Daoy (cell line): ENCODE measurements at regions not wholly inside any gene's neighbourhood (a gene's known extent, or its start where the extent isn't known, plus 50 kb on each side); places are given as distances from the start of the nearest gene placed in this dataset.
"Not testable (repeated sequence)": the region's sequence is repeated elsewhere in the genome, so short reads cannot be mapped to it uniquely, and the experiment has no call there.

Experiments
- DNase-seq: peaks from one replicate; pipeline ENCODE4 v3.0.0-alpha.2; 2015; ENCODE audit warnings: low read depth

- DNase-seq, result not testable (repeated sequence)
Observed at GRCh38 chr1:24268555-24268954, 50.6 kb upstream of the GRHL3 start.

DNA sequence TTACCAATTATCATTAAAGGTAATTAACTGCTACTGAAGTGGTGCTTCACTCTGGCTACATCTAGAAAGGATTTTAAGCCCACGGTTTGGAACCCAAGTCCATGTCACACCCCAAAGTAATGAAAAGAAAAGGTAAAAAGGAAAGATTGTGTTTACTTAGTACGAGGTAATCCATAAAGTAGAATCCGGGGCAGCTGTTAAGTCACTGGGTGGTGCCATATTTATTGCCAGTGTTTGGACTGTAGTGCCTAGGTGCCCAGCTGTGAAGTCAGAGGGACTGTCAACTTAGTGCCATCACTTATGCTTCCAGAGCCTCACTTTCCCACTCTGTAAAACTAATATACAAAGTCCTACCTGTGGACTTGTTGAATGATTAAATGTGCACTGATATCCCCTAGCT lies 52.2 kb upstream of the GRHL3 start:
- no peak for DNase-seq

- DNase-seq, result peak; percentile 98
Observed at GRCh38 chr1:24266398-24266941, 52.7 kb upstream of the GRHL3 start.

DNA sequence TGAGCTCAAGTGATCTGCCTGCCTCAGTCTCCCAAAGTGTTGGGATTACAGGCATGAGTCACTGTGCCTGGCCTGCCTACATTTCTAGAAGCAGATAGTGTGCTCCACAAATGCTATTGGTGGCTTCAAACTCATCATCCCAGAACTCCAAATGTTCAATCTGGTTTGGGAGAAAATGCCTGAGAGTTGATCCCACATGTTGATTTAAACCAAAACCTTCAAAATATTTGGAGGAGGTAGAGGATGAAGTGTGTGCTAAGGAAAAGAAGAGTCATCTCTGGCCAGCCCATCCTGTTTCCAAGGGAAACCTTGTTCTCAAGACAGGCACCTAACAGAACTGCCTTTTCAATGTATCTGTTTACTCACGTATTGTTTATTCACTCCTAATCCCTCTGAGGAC lies 55.4 kb upstream of the GRHL3 start:
- DNase-seq, result no peak

DNA sequence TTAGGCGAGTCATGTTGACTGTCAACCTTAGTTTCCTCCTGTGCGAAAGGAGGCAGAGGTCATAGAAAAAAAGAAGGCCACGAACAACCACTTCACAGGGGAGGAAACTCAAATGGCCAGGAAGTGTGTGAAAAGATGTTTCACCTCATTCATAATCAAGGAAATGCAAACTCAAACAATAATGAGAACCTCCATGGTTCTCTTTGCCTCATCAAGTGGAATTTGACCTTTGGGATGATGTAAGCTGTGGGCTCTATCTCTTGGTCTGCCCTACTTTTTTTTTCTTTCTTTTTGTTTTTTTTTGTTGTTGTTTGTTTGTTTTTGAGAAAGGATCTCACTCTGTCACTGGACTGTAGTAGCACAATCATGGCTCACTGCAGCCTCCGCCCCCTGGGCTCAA lies 55.9 kb upstream of the GRHL3 start:
- no peak for DNase-seq

DNA sequence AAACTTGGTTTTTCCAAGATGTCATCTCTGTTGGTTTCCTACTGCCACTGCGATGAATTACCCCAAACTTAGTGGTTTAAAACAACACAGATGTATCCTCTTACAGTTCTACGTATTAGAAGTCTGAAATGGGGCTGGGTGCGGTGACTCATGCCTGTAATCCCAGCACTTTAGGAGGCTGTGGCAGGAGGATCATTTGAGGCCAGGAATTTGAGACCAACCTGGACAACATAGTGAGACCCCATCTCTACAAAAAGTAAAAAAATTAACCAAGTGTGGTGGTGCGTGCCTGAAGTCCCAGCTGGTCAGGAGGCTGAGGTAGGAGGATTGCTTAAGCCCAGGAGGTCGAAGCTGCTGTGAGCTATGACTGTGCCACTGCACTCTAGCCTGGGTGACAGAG lies 57.2 kb upstream of the GRHL3 start:
- no peak for DNase-seq

DNA sequence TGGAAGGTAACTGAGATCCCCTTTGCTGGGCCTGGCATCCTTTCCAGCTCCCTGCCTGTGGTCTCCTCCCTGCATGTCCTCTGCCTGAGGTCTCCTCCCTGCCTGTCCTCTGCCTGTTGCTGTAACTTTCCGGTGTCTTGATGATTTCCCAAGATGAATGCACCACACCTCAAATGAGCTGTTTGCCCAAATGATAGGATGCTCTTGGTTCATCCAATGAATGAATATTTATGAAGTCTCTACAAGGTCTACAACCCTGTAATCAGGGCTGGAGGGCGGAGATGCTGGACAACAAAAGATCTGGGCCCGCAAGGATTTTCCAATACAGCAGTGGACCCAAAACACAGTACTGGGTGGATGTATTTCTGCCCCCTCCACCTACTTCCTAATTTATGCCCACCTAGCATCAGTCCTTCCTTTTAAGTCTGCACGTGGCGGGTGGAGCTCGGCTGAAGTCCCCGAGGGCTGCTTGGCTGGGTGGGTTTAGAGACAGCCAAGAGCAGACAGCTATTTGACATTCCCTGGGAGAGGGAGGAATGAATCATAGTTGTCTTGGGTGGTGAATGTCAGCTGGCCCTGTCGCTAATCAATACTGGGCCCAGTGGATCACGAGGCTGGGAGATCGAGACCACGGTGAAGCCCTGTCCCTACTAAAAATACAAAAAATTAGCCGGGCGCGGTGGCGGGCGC lies 60.3 kb upstream of the GRHL3 start:
- DNase-seq, result no peak

DNA sequence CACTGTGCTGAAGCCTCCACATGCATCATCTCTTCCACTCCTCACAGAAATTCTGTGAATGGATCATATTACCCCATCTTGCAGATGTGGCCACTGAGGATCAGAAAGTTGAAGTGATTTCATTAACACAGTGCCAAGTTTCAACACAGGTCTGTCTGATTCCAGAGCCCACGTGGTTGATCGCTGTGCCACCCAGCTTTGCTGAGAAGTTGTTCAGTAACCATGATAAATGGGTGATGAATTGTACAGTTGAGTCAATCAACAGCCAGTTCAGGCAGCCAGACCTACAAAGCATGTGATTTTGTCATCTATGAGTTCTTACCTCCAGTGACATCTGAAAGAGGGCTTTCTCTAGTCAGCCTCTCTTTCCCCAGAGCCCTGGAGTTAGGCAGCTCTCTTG lies 61.8 kb upstream of the GRHL3 start:
- no peak for DNase-seq

GRCh38 chr1:24256687-24257086 lies 62.5 kb upstream of the GRHL3 start:
- DNase-seq, result no peak

DNA sequence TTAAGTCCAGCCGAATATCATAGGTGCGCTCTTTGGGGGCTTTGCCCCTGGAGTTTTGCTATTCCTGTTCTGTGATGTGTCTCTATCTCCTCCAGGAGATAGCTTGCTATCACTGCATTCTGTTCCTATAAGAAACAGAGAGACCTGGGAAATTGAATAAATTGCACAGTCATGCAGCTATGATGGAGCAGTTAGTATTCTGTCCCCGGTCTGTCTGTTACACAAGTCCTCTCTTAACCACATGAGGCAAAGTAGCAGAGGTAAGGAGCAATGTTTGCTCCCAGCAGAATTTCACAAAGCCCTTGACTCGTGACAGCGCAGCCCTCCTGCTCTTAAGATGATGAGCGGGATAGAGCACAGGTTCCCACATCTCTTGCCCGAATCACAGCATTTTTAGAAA lies 63.9 kb upstream of the GRHL3 start:
- DNase-seq, result no peak

- no peak for DNase-seq
Observed at GRCh38 chr1:24254783-24255182, 64.4 kb upstream of the GRHL3 start.

DNA sequence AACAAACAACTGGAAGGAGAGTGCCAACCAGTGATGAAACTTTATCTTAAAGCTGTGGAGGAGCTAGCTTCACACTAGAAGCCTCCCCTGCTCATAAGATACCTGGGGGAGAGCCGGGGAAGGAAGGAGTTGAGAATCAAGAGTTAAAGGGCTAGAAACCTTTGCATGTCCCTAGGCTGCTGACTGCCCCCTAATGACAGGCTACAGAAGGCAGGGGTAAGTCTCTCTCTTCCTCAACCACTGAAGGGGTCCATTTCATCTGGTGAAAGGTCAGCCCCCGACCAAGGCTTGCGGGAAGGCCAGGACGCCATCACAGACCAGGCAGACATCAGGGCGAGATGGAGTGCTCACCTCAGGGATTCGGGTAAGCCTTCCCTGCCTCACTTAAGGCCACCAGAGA lies 65.6 kb upstream of the GRHL3 start:
- DNase-seq, result no peak

DNA sequence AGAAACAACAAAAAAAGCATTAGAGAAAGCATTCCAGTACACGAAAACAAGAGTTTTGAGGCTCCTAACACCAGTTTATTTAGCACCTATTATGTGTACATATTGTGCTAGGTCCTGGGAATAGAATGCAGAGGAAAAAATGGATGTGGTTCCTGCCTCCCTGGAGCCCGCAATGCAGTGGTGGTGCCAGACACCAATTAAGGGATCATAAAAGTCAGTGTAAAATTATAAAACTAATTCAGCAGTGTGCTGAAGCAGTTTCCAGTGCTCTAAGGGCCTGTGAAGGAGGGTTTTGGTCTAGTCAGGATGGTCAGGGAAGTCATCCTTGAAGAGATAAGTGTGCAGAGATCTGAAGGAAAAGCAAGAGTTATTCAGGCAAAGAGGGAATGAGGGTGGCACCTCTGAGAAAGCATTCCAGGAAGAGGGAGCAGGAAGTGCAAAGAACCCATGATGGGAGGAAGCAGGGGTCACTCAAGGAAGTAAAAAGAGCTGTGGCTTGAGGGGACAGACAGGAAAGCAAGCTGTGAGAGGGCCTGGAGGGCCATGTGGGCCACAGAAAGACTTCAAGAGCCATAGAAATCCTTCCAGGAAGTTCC lies 65.2 kb upstream of the IFNLR1 start:
- no peak for DNase-seq

DNA sequence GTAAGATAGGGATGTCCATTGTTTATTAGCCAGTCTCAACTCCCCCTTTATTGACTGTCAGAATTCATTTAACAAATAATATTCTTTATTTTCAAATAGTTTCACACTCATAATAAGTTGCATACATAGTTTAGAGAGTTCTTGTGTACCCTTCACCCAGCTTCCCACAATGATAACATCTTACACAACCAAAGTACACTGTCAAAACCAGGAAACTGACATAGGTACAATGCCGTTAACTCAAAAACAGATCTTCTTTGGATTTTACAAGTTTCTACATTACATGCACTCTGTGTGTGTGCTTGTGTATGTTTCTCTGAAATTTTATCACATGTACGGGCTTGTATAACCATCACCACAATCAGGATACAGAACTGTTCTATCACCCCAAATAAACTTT lies 64.4 kb upstream of the IFNLR1 start:
- DNase-seq, result no peak

DNA sequence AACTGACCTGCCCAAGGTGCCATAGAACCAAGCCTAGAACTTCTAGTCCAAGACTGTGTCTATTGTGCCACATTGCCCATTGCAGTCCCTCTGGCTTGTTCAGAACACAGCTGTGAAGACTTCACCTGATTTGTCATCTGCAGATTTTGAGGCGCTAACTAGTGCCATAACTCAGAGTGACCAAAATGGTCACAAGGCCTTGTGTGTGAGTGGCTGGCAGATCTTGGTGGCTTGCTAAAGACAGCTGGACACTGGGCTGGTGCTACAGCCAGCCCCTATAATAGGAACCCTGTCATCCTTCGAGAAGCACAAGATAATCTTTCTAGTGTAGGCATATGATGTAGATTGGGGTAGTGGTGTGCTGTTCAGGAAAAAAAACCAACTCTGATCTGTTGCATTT lies 63.7 kb upstream of the IFNLR1 start:
- no peak for DNase-seq

DNA sequence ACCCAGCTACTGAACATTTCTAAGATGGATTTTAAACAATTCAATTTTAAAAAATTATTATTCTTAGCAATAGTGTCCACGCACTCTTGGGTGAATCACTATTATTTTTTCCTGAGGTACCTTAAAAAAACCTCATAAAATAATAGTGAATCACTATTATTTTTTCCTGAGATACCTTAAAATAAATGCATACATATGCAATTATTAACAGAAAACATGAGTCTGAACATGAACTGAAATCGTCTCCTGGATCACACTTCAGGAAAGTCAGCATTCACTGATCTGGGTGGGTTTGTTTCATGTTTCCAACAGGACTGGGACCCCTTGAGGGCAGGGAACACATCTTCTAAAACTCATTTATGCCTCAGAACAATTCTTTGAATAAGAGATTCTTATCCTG lies 63.1 kb upstream of the IFNLR1 start:
- DNase-seq, result no peak

GRCh38 chr1:24248859-24249258 lies 61.8 kb upstream of the IFNLR1 start:
- no peak for DNase-seq

- DNase-seq, result not testable (repeated sequence)
Observed at GRCh38 chr1:24247337-24247736, 60.2 kb upstream of the IFNLR1 start.

DNA sequence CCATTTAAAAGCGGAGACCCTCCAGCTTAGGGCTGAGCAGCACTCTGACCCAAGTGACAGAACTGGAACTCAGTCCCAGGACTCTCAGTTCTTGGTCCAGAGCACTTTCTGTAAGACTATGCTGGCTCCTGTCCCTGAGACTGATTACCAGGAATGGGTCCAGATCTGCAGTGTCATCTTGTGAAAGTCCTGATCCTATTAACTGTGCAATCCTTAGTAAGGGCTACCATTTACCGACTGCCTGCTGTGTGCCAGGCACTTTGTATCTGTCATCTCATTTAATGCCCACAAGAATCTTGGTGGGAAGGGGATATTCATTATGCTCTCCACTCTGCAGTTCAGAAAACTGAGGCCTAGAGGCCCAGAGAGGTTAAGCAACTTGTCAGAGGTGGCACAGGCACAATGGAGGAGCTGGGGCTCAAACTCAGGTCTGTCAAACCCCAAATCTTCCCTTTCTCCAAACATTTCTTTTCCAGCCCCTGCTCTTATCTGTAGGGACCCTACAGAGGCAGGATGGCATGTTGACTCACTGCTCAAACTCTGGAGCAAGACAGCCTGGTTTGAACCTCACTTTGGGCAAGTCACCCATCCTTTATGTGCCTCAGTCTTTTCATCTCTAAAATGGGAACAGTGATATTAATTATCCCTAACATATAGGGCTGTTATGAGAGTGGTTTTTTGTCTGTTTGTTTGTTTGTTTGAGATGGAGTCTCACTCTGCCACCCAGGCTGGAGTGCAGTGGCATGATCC lies 57.6 kb upstream of the IFNLR1 start:
- no peak for DNase-seq

GRCh38 chr1:24237750-24238395 lies 50.8 kb upstream of the IFNLR1 start:
- no peak for DNase-seq

GRCh38 chr1:24236789-24237371 lies 49.8 kb upstream of the IFNLR1 start:
- DNase-seq, result peak; percentile 90
